OCI-LY7 (cell line): ENCODE measurements at regions not wholly inside any gene's neighbourhood (a gene's known extent, or its start where the extent isn't known, plus 50 kb on each side); places are given as distances from the start of the nearest gene placed in this dataset.

ENCODE experiments used
- BruUV-seq: library from RNA; stranded (reverse); fragments of 400-500 nt; replicated peaks from 2 replicates; lab custom pipeline; 2021; lab: Mats Ljungman, UMichigan
- CTCF ChIA-PET: fragments of 300-600 bp; sonication (Branson Sonifier 250); formaldehyde crosslinking; loops from one replicate; lab custom pipeline; 2022; ENCODE audit warnings: antibody characterized with exemption; ENCODE audit not compliant: unreplicated experiment; lab: Charles Lee
- POLR2A ChIA-PET: fragments of 300-600 bp; sonication (Branson Sonifier 250); formaldehyde crosslinking; loops from one replicate; lab custom pipeline; 2022; ENCODE audit warnings: antibody characterized with exemption; lab: Charles Lee
- DNase-seq: peaks from one replicate; pipeline ENCODE4 v3.0.0-alpha.2; 2015; ENCODE audit warnings: low spot score
- H2AFZ ChIP-seq: fragments of 200-600 bp; sonication (generic), shearing (Covaris generic); 2 replicates; pipeline ENCODE4 v1.6.1; 2014; ENCODE audit warnings: mild to moderate bottlenecking, antibody characterized with exemption, low read length, moderate library complexity
- H3K27ac ChIP-seq: fragments of 200-600 bp; sonication (generic); 2 replicates; pipeline ENCODE4 v1.5.1; 2014; ENCODE audit warnings: mixed run types, low read depth, mild to moderate bottlenecking, moderate library complexity, low read length, inconsistent platforms; ENCODE audit not compliant: poor library complexity, severe bottlenecking
- H3K36me3 ChIP-seq: fragments of 200-600 bp; sonication (generic); 2 replicates; pipeline ENCODE4 v1.6.1; 2014; ENCODE audit warnings: mild to moderate bottlenecking, antibody characterized with exemption, low read length, moderate library complexity, mixed read lengths; ENCODE audit not compliant: insufficient read depth
- H3K4me1 ChIP-seq: fragments of 200-600 bp; sonication (generic); 2 replicates; pipeline ENCODE4 v1.5.1; 2014; ENCODE audit warnings: mild to moderate bottlenecking, low read length; ENCODE audit not compliant: insufficient read depth, poor library complexity, severe bottlenecking
- H3K4me2 ChIP-seq: fragments of 200-600 bp; sonication (generic); 2 replicates; pipeline ENCODE4 v1.6.1; 2014; ENCODE audit warnings: mild to moderate bottlenecking, low read length
- H3K4me3 ChIP-seq: fragments of 200-600 bp; sonication (generic); 2 replicates; pipeline ENCODE4 v1.5.1; 2014; ENCODE audit warnings: mild to moderate bottlenecking, low read depth, low read length; ENCODE audit not compliant: poor library complexity, severe bottlenecking
- H3K79me2 ChIP-seq: fragments of 200-600 bp; sonication (generic); 2 replicates; pipeline ENCODE4 v1.6.1; 2016; ENCODE audit warnings: low read depth, mild to moderate bottlenecking, low read length, moderate library complexity, mixed read lengths; ENCODE audit not compliant: insufficient read depth
- H3K9me2 ChIP-seq: fragments of 200-600 bp; sonication (generic); 2 replicates; pipeline ENCODE4 v1.6.1; 2016; ENCODE audit warnings: mild to moderate bottlenecking, low read length, mixed read lengths; ENCODE audit not compliant: insufficient read depth
- H3K9me3 ChIP-seq: fragments of 200-600 bp; sonication (generic); 2 replicates; pipeline ENCODE4 v1.6.1; 2014; ENCODE audit warnings: mild to moderate bottlenecking, mixed run types, low read length, mixed read lengths
- H4K20me1 ChIP-seq: fragments of 200-600 bp; sonication (generic); 2 replicates; pipeline ENCODE4 v1.6.1; 2014; ENCODE audit warnings: mild to moderate bottlenecking, antibody characterized with exemption, low read length, moderate library complexity, mixed read lengths; ENCODE audit not compliant: insufficient read depth
- CTCF ChIP-seq: fragments of 200-600 bp; sonication (generic); conservative IDR thresholded peaks from 2 replicates; pipeline ENCODE4 v1.5.1; 2014; ENCODE audit warnings: mild to moderate bottlenecking, antibody characterized with exemption, low read length, moderate library complexity, mixed read lengths
- EZH2phosphoT487 ChIP-seq: fragments of 200-600 bp; sonication (generic); IDR thresholded peaks from 2 replicates; pipeline ENCODE4 v1.6.1; 2018; ENCODE audit warnings: low read depth, borderline replicate concordance, mild to moderate bottlenecking, mixed run types, antibody characterized with exemption, low read length, moderate library complexity, mixed read lengths
- intact Hi-C: fragments of 100-400 bp; cut with micrococcal nuclease; formaldehyde crosslinking; loops from one replicate; pipeline ENCODE4 v1.10.0; 2022; ENCODE audit not compliant: unreplicated experiment

DNA sequence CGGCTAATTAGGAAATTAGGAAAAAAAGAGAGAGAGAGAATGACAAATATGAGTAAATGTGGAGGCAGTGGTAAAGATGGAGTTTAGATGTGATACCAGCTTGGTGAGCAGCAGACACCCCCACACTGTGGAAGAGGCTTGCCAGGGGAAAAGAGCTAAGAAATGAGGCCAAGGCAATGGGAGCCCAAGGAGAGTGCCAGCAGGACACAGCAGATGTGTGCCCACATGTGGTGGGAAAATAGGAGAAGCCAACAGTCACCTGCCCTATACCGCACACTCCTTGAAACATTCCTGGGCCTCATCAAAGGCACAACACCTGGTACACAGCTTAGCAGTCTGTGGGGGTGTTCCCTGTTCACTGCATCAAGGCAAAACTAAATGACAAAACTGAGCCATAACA is 104.9 kb downstream of the FAM76B start:
- ChIA-PET POLR2A (interaction anchor here (0.6 to 0.7 kb wide), 2 partner anchors 74 to 1034 kb away, joined by 3 read pairs; no protein-coding TSS in a partner anchor), CTCF (no interaction called here)
- Histone ChIP-seq H2AFZ (no peak overlapping the region), H3K79me2 (no peaks in the 10 kb centered on the region), H3K36me3 (no peaks in the 10 kb centered on the region), H3K4me3 (no peak overlapping the region), H3K27ac (no peak overlapping the region), H3K4me2 (no peak overlapping the region), H3K9me2 (no peaks in the 10 kb centered on the region), H4K20me1 (no peaks in the 10 kb centered on the region), H3K9me3 (no peaks in the 10 kb centered on the region), H3K4me1 (no peaks in the 10 kb centered on the region)
- DNase-seq, result no peak
- intact Hi-C loops, result no loop called here
- TF ChIP-seq EZH2phosphoT487, result no peak
- no peak for TF ChIP-seq CTCF
- no TSS peak for BruUV-seq

DNA sequence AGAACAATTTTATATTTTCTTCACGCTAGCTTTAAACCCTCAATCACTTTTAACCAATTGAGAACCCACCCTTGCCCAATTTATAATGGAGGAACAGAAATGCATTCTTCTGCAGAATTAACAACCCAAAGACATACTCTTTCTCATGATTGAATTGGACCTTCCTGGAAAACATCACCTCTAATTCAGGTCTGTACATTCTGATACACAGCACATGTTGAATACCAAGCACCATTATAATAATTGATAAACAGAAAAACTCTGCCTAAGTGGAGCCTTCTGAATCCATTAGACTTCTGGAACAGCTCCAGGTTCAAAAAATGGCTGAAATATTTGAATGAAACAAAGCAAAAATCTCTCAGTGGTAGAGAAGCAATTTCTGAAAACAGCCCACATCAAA is 105.4 kb downstream of the FAM76B start:
- BruUV-seq, result no TSS peak
- no peaks in the 10 kb centered on the region for H3K4me1 ChIP-seq
- no peaks in the 10 kb centered on the region for H3K36me3 ChIP-seq
- no peaks in the 10 kb centered on the region for H3K9me3 ChIP-seq
- H3K9me2 ChIP-seq, result no peaks in the 10 kb centered on the region
- H3K4me3 ChIP-seq, result no peak overlapping the region
- H2AFZ ChIP-seq, result no peak overlapping the region
- intact Hi-C loops, result no loop called here
- H3K79me2 ChIP-seq, result no peaks in the 10 kb centered on the region
- CTCF ChIA-PET, result no interaction called here
- no peaks in the 10 kb centered on the region for H4K20me1 ChIP-seq
- no peak overlapping the region for H3K4me2 ChIP-seq
- H3K27ac ChIP-seq, result no peak overlapping the region
- no peak for DNase-seq
- TF ChIP-seq EZH2phosphoT487 (no peak), CTCF (no peak)
- POLR2A ChIA-PET, result interaction anchor here (0.7 to 0.9 kb wide), 2 partner anchors 8 to 1033 kb away, joined by 3 to 4 read pairs; no protein-coding TSS in a partner anchor

DNA sequence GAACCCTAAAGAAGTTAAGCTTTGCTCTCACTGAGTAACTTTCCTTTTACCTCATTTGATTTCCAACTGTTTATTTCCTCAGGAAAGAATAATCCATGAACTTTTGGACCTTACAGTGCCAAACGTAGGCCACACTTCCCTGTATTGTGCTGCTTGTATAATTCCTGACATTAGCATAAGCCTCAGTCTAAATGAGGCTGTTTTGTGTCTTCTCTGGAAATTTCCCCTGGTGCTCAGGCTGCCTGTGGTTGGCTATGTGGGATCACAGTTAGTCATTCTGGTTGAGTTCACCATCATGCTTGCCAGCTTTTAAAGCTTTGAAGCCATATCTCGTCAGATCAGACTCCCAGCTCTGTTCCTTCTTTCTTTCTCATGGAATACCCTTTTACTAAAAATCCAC is 107.0 kb downstream of the FAM76B start:
- H3K9me3 ChIP-seq, result no peaks in the 10 kb centered on the region
- H3K79me2 ChIP-seq, result no peaks in the 10 kb centered on the region
- H3K36me3 ChIP-seq, result no peaks in the 10 kb centered on the region
- H2AFZ ChIP-seq, result no peak overlapping the region
- intact Hi-C loops, result no loop called here
- no peak overlapping the region for H3K4me2 ChIP-seq
- H3K9me2 ChIP-seq, result no peaks in the 10 kb centered on the region
- H3K27ac ChIP-seq, result no peak overlapping the region
- no TSS peak for BruUV-seq
- ChIA-PET CTCF (no interaction called here), POLR2A (no interaction called here)
- H4K20me1 ChIP-seq, result no peaks in the 10 kb centered on the region
- TF ChIP-seq CTCF, result no peak
- TF ChIP-seq EZH2phosphoT487, result no peak
- no peak for DNase-seq
- H3K4me1 ChIP-seq, result no peaks in the 10 kb centered on the region
- H3K4me3 ChIP-seq, result no peak overlapping the region
